Vagina (tissue), 2 donors: ENCODE measurements at regions not wholly inside any gene's neighbourhood (a gene's known extent, or its start where the extent isn't known, plus 50 kb on each side); places are given as distances from the start of the nearest gene placed in this dataset.

ENCODE experiments used
- DNase-seq, 2 donors: peaks; one replicate each; pipeline ENCODE4 v3.0.0-alpha.2; 2017; ENCODE audit errors: extremely low spot score in 2 of 2
- H3K27ac ChIP-seq: fragments of 200-600 bp; sonication (generic); one replicate; pipeline ENCODE4 v1.5.1; 2019
- H3K27me3 ChIP-seq: fragments of 200-600 bp; sonication (generic); one replicate; pipeline ENCODE4 v1.5.1; 2019
- H3K36me3 ChIP-seq, 2 donors: fragments of 200-600 bp; sonication (generic); one replicate each; pipeline ENCODE4 v1.5.1; 2017 to 2019
- H3K4me1 ChIP-seq: fragments of 200-600 bp; sonication (generic); one replicate; pipeline ENCODE4 v1.5.1; 2019
- H3K4me3 ChIP-seq, 2 donors: fragments of 200-600 bp; sonication (generic); 1 replicate in 1 of 2; 2 replicates in 1 of 2; pipeline ENCODE4 v1.5.1; 2016 to 2019
- H3K9me3 ChIP-seq: fragments of 200-600 bp; sonication (generic); one replicate; pipeline ENCODE4 v1.5.1; 2019
- CTCF ChIP-seq, 3 experiments: fragments of 450-650 bp in 2 of 3; fragments of 200-600 bp in 1 of 3; sonication (generic) in 1 of 3; IDR thresholded peaks; one replicate each; pipeline ENCODE4 v1.5.1; 2017 to 2019; ENCODE audit warnings: antibody characterized with exemption in 3 of 3, mild to moderate bottlenecking in 2 of 3, moderate library complexity in 2 of 3
- POLR2A ChIP-seq, 2 donors: fragments of 450-650 bp; IDR thresholded peaks; one replicate each; pipeline ENCODE4 v1.6.1; 2017; ENCODE audit warnings: antibody characterized with exemption in 2 of 2, mild to moderate bottlenecking in 2 of 2, moderate library complexity in 2 of 2
- POLR2AphosphoS5 ChIP-seq, 2 donors: sonication (generic); formaldehyde crosslinking; IDR thresholded peaks; one replicate each; pipeline ENCODE4 v1.9.0; 2017; ENCODE audit warnings: antibody characterized with exemption in 2 of 2, mild to moderate bottlenecking in 2 of 2, low read depth in 1 of 2; ENCODE audit not compliant: insufficient read depth in 1 of 2
- intact Hi-C: fragments of 100-400 bp; cut with DNase I; formaldehyde crosslinking; loops from one replicate; pipeline ENCODE4 v1.15.1; 2023

DNA sequence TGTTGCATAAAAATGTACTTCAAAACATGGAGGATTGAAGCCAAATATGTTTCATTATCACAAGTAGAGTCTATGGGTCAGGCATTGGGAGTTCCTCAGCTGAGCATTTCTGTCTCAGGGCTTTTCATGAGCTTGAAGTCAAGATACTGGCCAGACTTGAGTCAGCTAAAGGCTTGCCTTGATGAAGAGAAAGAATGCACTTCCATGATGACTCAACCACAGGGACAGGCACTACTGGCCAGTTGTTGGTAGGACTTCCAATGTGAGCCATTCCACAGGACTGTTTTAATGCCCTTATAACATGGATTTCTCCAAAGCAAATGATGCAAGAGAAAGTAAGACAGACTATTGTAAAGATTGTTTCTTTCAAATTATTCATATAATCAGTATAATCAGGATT is 895.6 kb downstream of the RAB28 start:
- H3K36me3 ChIP-seq, result no peaks in the 10 kb centered on the region
- no peak for TF ChIP-seq POLR2AphosphoS5 (IDR thresholded peaks at IDR 0.05; ENCODE audit: insufficient read depth in 1 of 2, low read depth in 1 of 2)
- no peak for TF ChIP-seq CTCF (IDR thresholded peaks at IDR 0.05)
- no peak for TF ChIP-seq POLR2A (IDR thresholded peaks at IDR 0.05)
- H3K9me3 ChIP-seq, result no peaks in the 10 kb centered on the region
- DNase-seq, result no peak
- no peaks in the 10 kb centered on the region for H3K27me3 ChIP-seq
- no peak overlapping the region for H3K4me3 ChIP-seq
- no peaks in the 10 kb centered on the region for H3K4me1 ChIP-seq
- H3K27ac ChIP-seq, result no peak overlapping the region
- intact Hi-C loops, result no loop called here

DNA sequence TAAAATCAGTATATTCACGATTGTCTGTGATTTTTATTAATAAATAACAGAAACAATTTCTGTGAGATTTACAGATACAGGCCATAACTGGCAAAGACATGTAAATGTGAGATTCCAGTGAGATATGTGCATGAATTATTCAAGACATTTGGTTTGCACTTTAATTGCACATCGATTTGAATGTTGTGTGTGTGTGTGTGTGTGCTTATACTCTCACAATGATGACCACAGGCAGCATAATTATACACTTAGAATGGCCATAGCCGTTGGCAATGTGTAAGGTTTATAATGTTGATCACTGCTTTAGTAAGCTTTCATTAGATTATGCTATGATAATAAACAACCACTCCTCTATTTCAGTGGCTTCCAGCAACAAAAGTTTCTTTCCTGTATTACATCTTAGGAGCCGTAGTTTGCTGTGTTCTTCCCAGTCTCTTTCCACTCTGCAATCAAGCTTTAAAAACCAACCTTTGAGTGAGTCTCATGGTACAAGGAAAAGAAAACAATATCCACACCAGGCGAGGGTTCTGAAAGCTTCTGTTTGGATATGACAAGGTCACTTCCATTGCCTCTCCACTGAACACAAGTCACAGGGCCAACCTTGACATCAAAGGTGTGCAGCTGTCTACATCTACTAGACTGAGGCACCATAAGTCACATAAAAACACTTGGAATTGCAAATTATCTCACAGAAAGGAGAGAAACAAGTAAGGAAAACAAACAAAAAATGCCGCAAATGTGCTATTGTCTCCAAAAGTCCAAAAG is 897.7 kb downstream of the RAB28 start:
- intact Hi-C loops, result no loop called here

GRCh38 chr4:12584116-12584875 is 899.8 kb downstream of the RAB28 start:
- no peak overlapping the region for H3K27ac ChIP-seq
- DNase-seq, result no peak
- TF ChIP-seq CTCF (IDR thresholded peaks at IDR 0.05) (no peak), POLR2AphosphoS5 (IDR thresholded peaks at IDR 0.05; ENCODE audit: insufficient read depth in 1 of 2, low read depth in 1 of 2) (no peak), POLR2A (IDR thresholded peaks at IDR 0.05) (no peak)
- no peaks in the 10 kb centered on the region for H3K9me3 ChIP-seq
- no peaks in the 10 kb centered on the region for H3K36me3 ChIP-seq
- H3K4me3 ChIP-seq, result no peak overlapping the region
- intact Hi-C loops, result no loop called here
- no peaks in the 10 kb centered on the region for H3K27me3 ChIP-seq
- no peaks in the 10 kb centered on the region for H3K4me1 ChIP-seq

More for the DNA sequence above, 897.7 kb downstream of the RAB28 start:
- no peaks in the 10 kb centered on the region for H3K36me3 ChIP-seq
- no peaks in the 10 kb centered on the region for H3K9me3 ChIP-seq
- H3K27ac ChIP-seq, result no peak overlapping the region
- no peak for DNase-seq
- H3K27me3 ChIP-seq, result no peaks in the 10 kb centered on the region
- TF ChIP-seq POLR2A (IDR thresholded peaks at IDR 0.05), result no peak
- TF ChIP-seq POLR2AphosphoS5 (IDR thresholded peaks at IDR 0.05; ENCODE audit: insufficient read depth in 1 of 2, low read depth in 1 of 2), result no peak
- TF ChIP-seq CTCF (IDR thresholded peaks at IDR 0.05), result no peak
- no peaks in the 10 kb centered on the region for H3K4me1 ChIP-seq
- no peak overlapping the region for H3K4me3 ChIP-seq

DNA sequence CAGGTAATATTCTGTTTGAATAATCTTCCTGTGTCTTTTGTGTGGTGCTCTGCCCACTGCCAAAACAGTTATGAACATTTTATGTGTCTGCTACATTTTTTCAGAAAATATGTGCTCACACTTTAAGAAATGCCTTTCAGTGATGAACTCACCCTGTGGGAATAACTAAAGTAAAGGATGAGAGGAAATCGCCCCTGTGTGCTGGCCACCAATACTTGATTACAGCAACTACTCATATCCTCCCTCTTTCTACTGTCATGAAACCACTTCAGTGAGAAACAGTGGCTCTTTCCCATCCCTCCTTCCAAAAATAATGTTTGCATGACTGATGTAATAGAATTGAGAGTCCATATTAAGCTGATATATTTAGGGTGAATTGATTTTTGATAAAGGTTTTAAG is 900.9 kb downstream of the RAB28 start:
- intact Hi-C loops, result no loop called here
- Histone ChIP-seq H3K9me3 (no peaks in the 10 kb centered on the region), H3K4me3 (no peak overlapping the region), H3K36me3 (no peaks in the 10 kb centered on the region), H3K4me1 (no peaks in the 10 kb centered on the region), H3K27me3 (no peaks in the 10 kb centered on the region), H3K27ac (no peak overlapping the region)
- DNase-seq, result no peak
- TF ChIP-seq POLR2A (IDR thresholded peaks at IDR 0.05), result no peak
- TF ChIP-seq POLR2AphosphoS5 (IDR thresholded peaks at IDR 0.05; ENCODE audit: insufficient read depth in 1 of 2, low read depth in 1 of 2), result no peak
- no peak for TF ChIP-seq CTCF (IDR thresholded peaks at IDR 0.05)

DNA sequence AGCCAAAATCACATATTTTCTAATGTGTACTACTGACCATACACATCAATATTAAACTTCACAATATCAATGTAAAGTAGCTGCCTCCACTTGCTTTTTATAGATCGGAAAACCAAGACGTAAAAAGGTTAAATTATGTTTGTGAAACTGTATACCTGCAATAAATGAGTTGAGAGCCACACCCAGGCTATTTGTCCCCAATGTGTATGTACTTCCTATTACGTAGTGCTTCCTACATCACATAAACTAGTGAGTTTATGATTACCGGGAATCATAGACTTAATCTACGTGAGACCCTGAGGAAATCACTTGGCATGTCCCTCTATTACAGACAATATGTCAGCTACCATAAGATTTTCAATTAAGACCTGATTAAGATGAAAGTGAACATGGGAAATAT is 903.4 kb downstream of the RAB28 start:
- Histone ChIP-seq H3K4me1 (no peaks in the 10 kb centered on the region), H3K9me3 (no peaks in the 10 kb centered on the region), H3K36me3 (no peaks in the 10 kb centered on the region), H3K4me3 (no peak overlapping the region), H3K27me3 (no peaks in the 10 kb centered on the region), H3K27ac (no peak overlapping the region)
- no peak for DNase-seq
- no peak for TF ChIP-seq CTCF (IDR thresholded peaks at IDR 0.05)
- no peak for TF ChIP-seq POLR2A (IDR thresholded peaks at IDR 0.05)
- no peak for TF ChIP-seq POLR2AphosphoS5 (IDR thresholded peaks at IDR 0.05; ENCODE audit: insufficient read depth in 1 of 2, low read depth in 1 of 2)
- intact Hi-C loops, result no loop called here
